ENCODE measurements at regions not wholly inside any gene's neighbourhood (a gene's known extent, or its start where the extent isn't known, plus 50 kb on each side); places are given as distances from the start of the nearest gene placed in this dataset.

DNA sequence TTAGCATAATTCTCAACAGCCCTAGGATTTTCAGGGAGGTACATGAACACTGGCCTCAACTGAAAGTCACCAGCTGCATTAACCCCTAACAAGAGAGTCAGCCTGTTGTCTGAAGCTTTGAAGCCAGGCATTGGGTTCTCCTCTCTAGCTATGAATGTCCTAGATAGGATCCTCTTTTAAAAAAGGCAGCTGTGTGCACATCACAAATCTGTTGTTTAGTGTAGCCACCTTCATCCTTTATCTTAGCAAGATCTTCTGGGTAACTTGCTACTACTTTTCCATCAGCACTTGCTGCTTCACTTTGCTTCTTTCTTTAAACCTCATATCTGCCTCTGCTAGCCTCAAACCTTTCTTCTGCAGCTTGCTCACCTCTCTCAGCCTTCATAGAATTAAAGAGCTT, 1692.1 kb downstream of the EFNB2 start:
- TF ChIP-seq POLR2A (IDR thresholded peaks at IDR 0.05) (no peak), CTCF (IDR thresholded peaks at IDR 0.05) (no peak)
